H1 (cell line): ENCODE measurements at regions not wholly inside any gene's neighbourhood (a gene's known extent, or its start where the extent isn't known, plus 50 kb on each side); places are given as distances from the start of the nearest gene placed in this dataset.

Experiments used
- CTCF ChIA-PET: fragments of 300-600 bp; sonication (Branson Sonifier 250); formaldehyde crosslinking; loops from one replicate; lab custom pipeline; 2021; ENCODE audit not compliant: partially characterized antibody; lab: Charles Lee
- POLR2A ChIA-PET: fragments of 300-600 bp; sonication (Branson Sonifier 250); formaldehyde crosslinking; loops from one replicate; lab custom pipeline; 2021; ENCODE audit warnings: inconsistent platforms; ENCODE audit not compliant: partially characterized antibody; lab: Charles Lee
- DNase-seq, 2 experiments: peaks; one replicate each; pipeline versions ENCODE4 v3.0.0 to v3.0.0-alpha.2; 2010 to 2022; ENCODE audit warnings: low spot score in 2 of 2, low read depth in 1 of 2, mixed read lengths in 1 of 2
- FAIRE-seq: peaks from 2 replicates; lab custom pipeline; 2011; peaks lifted over from hg19 to GRCh38; lab: Jason Lieb, UNC
- H2AFZ ChIP-seq: 2 replicates; pipeline ENCODE4 v1.8.1; 2012; ENCODE audit warnings: low read length, inconsistent platforms
- H2AK5ac ChIP-seq: 2 replicates; pipeline ENCODE4 v1.6.1; 2013; ENCODE audit warnings: low read depth, low read length
- H2BK120ac ChIP-seq: replicated peaks from 2 replicates; pipeline ENCODE3; 2013; ENCODE audit warnings: low read depth, low read length, inconsistent platforms
- H2BK12ac ChIP-seq: 2 replicates; pipeline ENCODE4 v1.6.1; 2013; ENCODE audit warnings: low read depth, low read length
- H2BK15ac ChIP-seq: 2 replicates; pipeline ENCODE4 v1.6.1; 2013; ENCODE audit warnings: low read length
- H2BK20ac ChIP-seq: 2 replicates; pipeline ENCODE4 v1.6.1; 2013; ENCODE audit warnings: low read length
- H2BK5ac ChIP-seq: 2 replicates; pipeline ENCODE4 v1.6.1; 2013; ENCODE audit warnings: low read depth, low read length
- H3K14ac ChIP-seq: 2 replicates; pipeline ENCODE4 v1.6.1; 2013; ENCODE audit warnings: inconsistent platforms; ENCODE audit not compliant: insufficient read length
- H3K18ac ChIP-seq: 2 replicates; pipeline ENCODE4 v1.6.1; 2013; ENCODE audit warnings: low read length; ENCODE audit errors: extremely low read depth
- H3K23ac ChIP-seq: 2 replicates; pipeline ENCODE4 v1.6.1; 2013; ENCODE audit warnings: inconsistent platforms; ENCODE audit not compliant: insufficient read length
- H3K23me2 ChIP-seq: 2 replicates; pipeline ENCODE4 v1.6.1; 2013; ENCODE audit warnings: low read depth, low read length
- H3K27ac ChIP-seq: 2 replicates; pipeline ENCODE4 v1.6.1; 2011; ENCODE audit warnings: low read depth, low read length, inconsistent platforms
- H3K27me3 ChIP-seq, 4 experiments: replicated peaks in 1 of 4; 1 replicate in 1 of 4; 2 replicates in 3 of 4; pipeline versions ENCODE4 v1.6.1 to v1.8.1; 2011 to 2013; ENCODE audit warnings: low read length in 3 of 4, mild to moderate bottlenecking in 3 of 4, inconsistent platforms in 2 of 4, mixed read lengths in 2 of 4, moderate library complexity in 1 of 4; ENCODE audit not compliant: control insufficient read depth in 3 of 4, insufficient read depth in 3 of 4; ENCODE audit errors: extremely low read depth in 1 of 4
- H3K36me3 ChIP-seq, 4 experiments: 2 replicates each; pipeline versions ENCODE4 v1.6.1 to v1.8.1; 2011 to 2013; ENCODE audit warnings: mild to moderate bottlenecking in 4 of 4, low read length in 3 of 4, moderate library complexity in 2 of 4, control low read depth in 1 of 4, inconsistent platforms in 1 of 4; ENCODE audit not compliant: insufficient read depth in 4 of 4, control insufficient read depth in 2 of 4
- H3K4ac ChIP-seq: replicated peaks from 2 replicates; pipeline ENCODE3; 2013; ENCODE audit warnings: low read length, low read depth, mixed read lengths, inconsistent platforms; ENCODE audit not compliant: insufficient read length
- H3K4me1 ChIP-seq, 4 experiments: replicated peaks in 1 of 4; 1 replicate in 1 of 4; 2 replicates in 3 of 4; pipeline versions ENCODE4 v1.6.1 to v1.8.1; 2011 to 2013; ENCODE audit warnings: low read length in 3 of 4, inconsistent platforms in 2 of 4, mixed read lengths in 1 of 4; ENCODE audit not compliant: insufficient read depth in 4 of 4, control insufficient read depth in 3 of 4
- H3K4me2 ChIP-seq, 2 experiments: 2 replicates each; pipeline versions ENCODE4 v1.6.1 to v1.8.1; 2011 to 2013; ENCODE audit warnings: low read depth in 2 of 2, low read length in 2 of 2, control low read depth in 1 of 2, inconsistent platforms in 1 of 2, mild to moderate bottlenecking in 1 of 2; ENCODE audit not compliant: insufficient read depth in 1 of 2
- H3K4me3 ChIP-seq, 4 experiments: fragments of 200-600, 300-600 bp in 1 of 4; sonication (generic), shearing (Covaris generic), sonication (Bioruptor Twin) in 1 of 4; 2 replicates each; pipeline versions ENCODE4 v1.5.1 to v1.8.1; 2011 to 2016; ENCODE audit warnings: low read length in 4 of 4, low read depth in 3 of 4, control low read depth in 2 of 4, inconsistent platforms in 2 of 4, mild to moderate bottlenecking in 2 of 4, mixed read lengths in 1 of 4, moderate library complexity in 1 of 4; ENCODE audit not compliant: insufficient read depth in 2 of 4; ENCODE audit errors: extremely low read depth in 1 of 4
- H3K56ac ChIP-seq: replicated peaks from 2 replicates; pipeline ENCODE3; 2013; ENCODE audit warnings: low read depth, mild to moderate bottlenecking, mixed read lengths, low read length, inconsistent platforms; ENCODE audit not compliant: insufficient read length
- H3K79me1 ChIP-seq: 2 replicates; pipeline ENCODE4 v1.6.1; 2013; ENCODE audit warnings: low read depth, low read length, control low read depth
- H3K79me2 ChIP-seq, 2 experiments: 2 replicates each; pipeline versions ENCODE4 v1.6.1 to v1.8.1; 2012 to 2013; ENCODE audit warnings: low read length in 2 of 2, mild to moderate bottlenecking in 2 of 2, inconsistent platforms in 1 of 2; ENCODE audit not compliant: insufficient read depth in 2 of 2, control insufficient read depth in 1 of 2
- H3K9ac ChIP-seq, 4 experiments: replicated peaks in 1 of 4; 1 replicate in 1 of 4; 2 replicates in 3 of 4; pipeline versions ENCODE4 v1.6.1 to v1.8.1; 2011 to 2013; ENCODE audit warnings: low read depth in 3 of 4, low read length in 3 of 4, control low read depth in 2 of 4, mild to moderate bottlenecking in 2 of 4, moderate library complexity in 2 of 4, inconsistent platforms in 1 of 4; ENCODE audit errors: extremely low read depth in 1 of 4
- H3K9me3 ChIP-seq, 2 experiments: 2 replicates each; pipeline versions ENCODE4 v1.6.1 to v1.8.1; 2012 to 2013; ENCODE audit warnings: mild to moderate bottlenecking in 2 of 2, moderate library complexity in 2 of 2, control low read depth in 1 of 2, inconsistent platforms in 1 of 2, low read depth in 1 of 2, low read length in 1 of 2, mixed read lengths in 1 of 2; ENCODE audit not compliant: insufficient read depth in 2 of 2
- H4K20me1 ChIP-seq, 2 experiments: replicated peaks in 1 of 2; 2 replicates each; pipeline versions ENCODE3 to v1.8.1; 2011 to 2013; ENCODE audit warnings: inconsistent platforms in 2 of 2, low read length in 2 of 2, mild to moderate bottlenecking in 1 of 2; ENCODE audit not compliant: insufficient read depth in 2 of 2, control insufficient read depth in 1 of 2
- H4K5ac ChIP-seq: 2 replicates; pipeline ENCODE4 v1.6.1; 2013; ENCODE audit warnings: low read length, low read depth, mixed read lengths, inconsistent platforms; ENCODE audit not compliant: insufficient read length
- H4K8ac ChIP-seq: 2 replicates; pipeline ENCODE4 v1.8.0; 2013; ENCODE audit warnings: mild to moderate bottlenecking, moderate library complexity, low read length, inconsistent platforms; ENCODE audit not compliant: insufficient read depth; ENCODE audit errors: extremely low read depth
- H4K91ac ChIP-seq: replicated peaks from 2 replicates; pipeline ENCODE3; 2013; ENCODE audit warnings: low read length, mixed read lengths, inconsistent platforms; ENCODE audit not compliant: insufficient read length
- ATF3 ChIP-seq: IDR thresholded peaks from 2 replicates; pipeline ENCODE4 v1.6.1; 2011; ENCODE audit warnings: low read depth, mild to moderate bottlenecking, low read length; ENCODE audit not compliant: insufficient read depth
- BRCA1 ChIP-seq: IDR thresholded peaks from 2 replicates; pipeline ENCODE4 v1.6.1; 2012; ENCODE audit warnings: low read depth, low read length, improper control_type of control experiment
- KDM1A ChIP-seq: fragments of 200-600, 300-600 bp; sonication (generic); IDR thresholded peaks from 2 replicates; pipeline ENCODE4 v1.7.1; 2016; ENCODE audit warnings: mild to moderate bottlenecking, low read length, borderline replicate concordance
- MAFK ChIP-seq: IDR thresholded peaks from 2 replicates; pipeline ENCODE4 v1.6.1; 2012; ENCODE audit warnings: low read depth, mild to moderate bottlenecking, improper control_type of control experiment, low read length
- WGBS, 2 experiments: shearing (Covaris generic) in 1 of 2; methylation state at CpG; one replicate each; pipeline versions ENCODE4 v1.1.6 to v1.1.7; 2013 to 2015; ENCODE audit warnings: low lambda C conversion rate in 2 of 2, mixed read lengths in 2 of 2, inconsistent platforms in 1 of 2, low coverage in 1 of 2, missing lambda C conversion rate in 1 of 2; ENCODE audit not compliant: insufficient replicate concordance in 2 of 2, insufficient coverage in 1 of 2, insufficient read length in 1 of 2; ENCODE audit errors: extremely low coverage in 1 of 2, missing lambda C conversion rate in 1 of 2; 5-methylcytosine and 5-hydroxymethylcytosine counted together

GRCh38 chr1:181334724-181335123, 148.6 kb upstream of the CACNA1E start:
- TF ChIP-seq BRCA1 (no peak), MAFK (no peak), ATF3 (no peak), KDM1A (no peak)
- H3K14ac ChIP-seq: no peak overlapping the region
- no peaks in the 10 kb centered on the region for H3K79me2 ChIP-seq
- H3K18ac ChIP-seq: no peak overlapping the region
- no peak overlapping the region for H4K8ac ChIP-seq
- DNase-seq (no peak), FAIRE-seq (no peak)
- POLR2A ChIA-PET: no interaction called here
- no peak overlapping the region for H3K4me2 ChIP-seq
- H2BK15ac ChIP-seq: no peak overlapping the region
- no peak overlapping the region for H3K9ac ChIP-seq
- no peaks in the 10 kb centered on the region; the same call in 1 of the 2 replicates for H3K79me1 ChIP-seq
- 80% methylated on average over 2 of the region's 2 CpGs; no CpG with 5 or more reads in 1 of the 2 experiments for WGBS, 2 experiments
- H3K36me3 ChIP-seq: no peaks in the 10 kb centered on the region
- H2BK5ac ChIP-seq: no peak overlapping the region
- no peak overlapping the region for H3K27ac ChIP-seq
- H3K23ac ChIP-seq: no peak overlapping the region
- no peak overlapping the region for H3K4me3 ChIP-seq
- no peak overlapping the region for H3K56ac ChIP-seq
- no peaks in the 10 kb centered on the region for H3K23me2 ChIP-seq
- H3K9me3 ChIP-seq: no peaks in the 10 kb centered on the region
- H4K91ac ChIP-seq: no peak overlapping the region
- H3K27me3 ChIP-seq: no peaks in the 10 kb centered on the region
- no peak overlapping the region for H2BK12ac ChIP-seq
- no peak overlapping the region for H2BK120ac ChIP-seq
- H3K4ac ChIP-seq: no peak overlapping the region
- H4K5ac ChIP-seq: no peak overlapping the region
- CTCF ChIA-PET: interaction anchor here (0.7 kb wide), 1 partner anchor 24 kb away, joined by 3 read pairs; no protein-coding TSS in a partner anchor
- no peak overlapping the region for H2AK5ac ChIP-seq
- H4K20me1 ChIP-seq: no peaks in the 10 kb centered on the region
- no peak overlapping the region for H2BK20ac ChIP-seq
- H2AFZ ChIP-seq: no peak overlapping the region
- no peaks in the 10 kb centered on the region for H3K4me1 ChIP-seq
